ENCODE measurements at regions not wholly inside any gene's neighbourhood (a gene's known extent, or its start where the extent isn't known, plus 50 kb on each side); places are given as distances from the start of the nearest gene placed in this dataset.
A peak's percentile ranks its signal among the peaks of the same experiment; 100 is the strongest.
"Not testable (repeated sequence)": the region's sequence is repeated elsewhere in the genome, so short reads cannot be mapped to it uniquely, and the experiment has no call there.

- no peak for DNase-seq
These were observed 172.8 kb downstream of the VAPA start for GRCh38 chr18:10086458-10087210.

DNA sequence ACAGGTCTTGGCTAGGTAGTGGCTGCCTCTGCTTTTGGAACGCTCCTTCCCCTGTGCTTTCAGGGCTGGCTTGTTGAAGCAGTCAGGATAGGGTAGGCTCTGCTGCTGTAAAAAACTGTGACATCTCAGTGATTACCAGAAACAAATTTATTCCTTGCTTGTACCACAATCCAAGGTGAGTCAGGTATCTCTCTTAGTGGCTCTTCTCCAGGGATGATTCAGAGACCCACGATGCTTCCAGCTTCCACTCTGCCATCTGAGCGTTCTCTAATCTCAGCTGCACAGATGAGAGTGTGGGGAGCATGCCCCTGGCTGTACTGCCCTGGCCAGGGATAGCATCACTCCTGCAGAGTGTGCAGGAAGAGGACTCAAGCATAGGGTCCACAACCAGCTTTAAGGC lies 174.9 kb downstream of the VAPA start:
- no peak for DNase-seq

DNA sequence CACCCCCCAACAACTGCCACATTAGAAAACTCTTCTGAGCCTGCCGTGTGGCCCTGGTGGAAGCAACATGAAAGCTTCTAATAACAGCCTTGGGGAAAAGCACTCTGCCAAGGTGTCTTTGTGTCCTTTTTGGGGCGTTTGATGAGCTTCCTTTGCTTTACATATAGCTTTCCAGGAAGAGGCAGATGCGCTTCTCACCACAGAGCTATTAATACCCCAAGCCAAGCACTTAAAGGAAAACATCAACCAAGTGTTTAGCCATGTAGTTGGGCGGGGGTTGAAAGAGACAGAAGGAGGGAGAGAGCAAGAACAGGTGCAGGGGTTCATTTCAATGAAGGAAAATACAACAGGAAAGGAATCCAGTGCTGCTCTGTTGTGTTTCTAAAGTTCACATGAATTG lies 176.1 kb downstream of the VAPA start:
- DNase-seq, result no peak

DNA sequence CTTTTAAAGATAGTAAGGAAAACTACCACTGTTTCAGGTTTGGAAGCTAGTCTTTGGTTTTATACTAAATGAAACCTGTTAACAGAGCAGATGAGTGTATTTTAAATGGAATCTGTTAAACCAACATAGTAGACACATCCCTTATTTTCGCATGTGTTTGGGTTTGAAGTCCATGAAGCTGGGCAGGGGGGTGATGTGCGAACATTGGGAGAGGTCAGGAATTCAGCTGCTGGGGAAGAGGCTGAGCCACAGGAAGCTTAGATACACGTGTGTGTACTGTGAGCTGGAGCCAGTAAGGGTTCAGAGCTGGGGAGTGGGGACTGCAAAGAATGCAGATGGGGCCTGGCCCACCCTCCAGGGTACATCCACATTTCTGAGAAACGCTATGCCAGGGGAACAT lies 176.9 kb downstream of the VAPA start:
- DNase-seq, result no peak

- DNase-seq, result no peak
These were observed 179.6 kb downstream of the VAPA start for GRCh38 chr18:10093445-10093844.

GRCh38 chr18:10094154-10094553 lies 180.3 kb downstream of the VAPA start:
- DNase-seq, result no peak

DNA sequence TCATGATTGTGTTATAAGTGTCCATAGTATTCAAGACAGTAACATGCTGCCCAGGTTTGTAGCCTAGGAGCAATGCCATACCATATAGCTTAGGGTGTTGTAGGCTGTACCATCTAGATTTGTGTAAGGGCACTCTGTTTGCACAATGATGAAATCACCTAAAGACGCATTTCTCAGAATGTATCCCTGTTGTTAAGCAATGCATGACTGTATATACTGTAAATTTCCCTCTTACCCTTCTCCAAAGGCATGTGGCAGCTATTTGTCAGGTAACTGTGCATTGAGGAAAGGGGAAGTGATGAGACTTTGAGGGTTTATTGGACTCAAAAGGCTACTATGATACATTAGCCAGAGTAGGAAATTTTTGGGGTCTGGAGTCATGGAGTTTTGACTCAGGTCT lies 180.8 kb downstream of the VAPA start:
- no peak for DNase-seq

- DNase-seq, result no peak
These were observed 181.5 kb downstream of the VAPA start for GRCh38 chr18:10095356-10095755.

DNA sequence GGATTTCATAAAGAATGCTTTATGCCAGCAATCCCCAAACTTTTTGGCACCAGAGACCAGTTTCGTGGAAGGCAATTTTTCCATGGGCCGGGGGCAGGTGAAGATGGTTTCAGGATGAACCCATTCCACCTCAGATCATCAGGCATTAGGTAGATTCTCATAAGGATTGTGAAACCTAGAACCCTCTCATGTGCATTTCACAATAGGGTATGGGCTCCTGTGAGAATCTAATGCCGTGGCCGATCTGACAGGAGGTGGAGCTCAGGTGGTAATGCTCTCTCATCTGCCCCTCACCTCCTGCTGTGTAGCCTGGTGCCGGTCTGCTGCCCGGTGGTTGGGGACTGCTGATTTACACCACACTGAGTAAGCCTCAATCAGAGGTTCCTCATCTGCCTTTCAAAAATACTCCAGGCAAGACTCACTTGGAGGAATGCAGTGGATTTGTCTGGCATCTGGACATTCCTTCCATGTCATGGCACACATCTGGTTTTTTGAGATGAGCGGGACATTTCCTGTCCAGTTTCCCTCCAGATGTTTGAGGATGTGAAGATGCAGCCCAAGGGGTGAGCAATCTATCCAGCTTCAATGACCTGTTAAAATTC lies 185.8 kb downstream of the VAPA start:
- no peak for DNase-seq

- no peak for DNase-seq
These were observed 186.4 kb downstream of the VAPA start for GRCh38 chr18:10100196-10100595.

DNA sequence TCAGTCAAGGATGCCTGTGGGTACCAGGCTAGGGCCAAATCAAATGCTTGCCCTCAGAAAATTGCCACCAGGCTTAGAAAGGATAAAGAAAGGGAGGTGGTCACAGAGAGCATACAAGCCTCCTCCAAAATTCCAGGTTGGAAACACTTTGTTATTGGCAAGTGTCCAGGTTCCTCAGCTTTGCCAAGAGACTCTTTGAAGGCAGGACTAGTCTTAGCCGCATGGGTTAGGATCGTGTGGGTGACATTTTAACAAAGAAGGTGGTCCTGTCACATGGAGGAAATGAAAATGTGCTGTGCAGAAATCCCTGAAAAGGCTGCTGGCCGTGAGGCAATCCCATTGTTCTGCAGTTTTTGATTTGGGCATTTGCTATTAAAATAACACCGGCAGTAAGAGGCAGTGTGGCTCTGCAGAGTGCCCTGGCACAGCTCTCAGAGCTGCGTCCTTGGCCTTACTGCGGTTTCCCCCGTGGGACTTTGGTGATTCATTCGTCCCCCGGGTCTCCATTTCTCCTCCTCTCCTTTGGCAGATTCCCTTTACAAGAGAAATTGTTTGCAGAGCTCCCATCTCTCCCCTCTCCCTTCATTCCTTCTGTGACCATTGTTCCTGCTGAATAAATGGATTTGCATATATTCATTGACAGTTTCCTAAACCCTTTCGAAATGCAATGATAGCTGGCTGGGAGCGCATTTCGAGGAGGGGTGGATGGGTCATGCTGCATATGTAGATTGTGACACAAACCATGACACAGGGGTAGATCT lies 187.3 kb downstream of the VAPA start:
- peak; percentile 40 for DNase-seq

DNA sequence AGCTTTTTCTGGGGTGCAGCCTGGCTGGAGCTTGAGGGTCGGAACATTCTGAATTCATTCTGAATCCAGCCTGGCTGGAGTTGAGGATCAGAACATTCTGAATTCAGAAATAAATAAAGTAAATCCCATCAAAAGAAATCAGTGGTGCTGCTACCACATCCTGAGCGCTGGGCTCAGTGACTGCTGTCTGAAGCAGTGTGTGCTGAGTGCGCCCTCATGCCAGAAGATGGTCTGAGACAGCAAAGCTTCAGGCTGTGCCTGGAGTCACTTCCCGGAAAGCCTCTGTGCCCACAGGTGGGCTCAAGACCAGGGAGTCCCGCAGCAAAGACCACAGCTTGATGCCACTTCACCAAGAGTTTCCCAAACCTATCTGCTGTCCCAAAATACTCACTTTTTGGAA lies 187.9 kb downstream of the VAPA start:
- DNase-seq, result no peak

- not testable (repeated sequence) for DNase-seq
These were observed 191.3 kb downstream of the VAPA start for GRCh38 chr18:10105118-10105517.

GRCh38 chr18:10111191-10111590 lies 197.4 kb downstream of the VAPA start:
- no peak for DNase-seq

DNA sequence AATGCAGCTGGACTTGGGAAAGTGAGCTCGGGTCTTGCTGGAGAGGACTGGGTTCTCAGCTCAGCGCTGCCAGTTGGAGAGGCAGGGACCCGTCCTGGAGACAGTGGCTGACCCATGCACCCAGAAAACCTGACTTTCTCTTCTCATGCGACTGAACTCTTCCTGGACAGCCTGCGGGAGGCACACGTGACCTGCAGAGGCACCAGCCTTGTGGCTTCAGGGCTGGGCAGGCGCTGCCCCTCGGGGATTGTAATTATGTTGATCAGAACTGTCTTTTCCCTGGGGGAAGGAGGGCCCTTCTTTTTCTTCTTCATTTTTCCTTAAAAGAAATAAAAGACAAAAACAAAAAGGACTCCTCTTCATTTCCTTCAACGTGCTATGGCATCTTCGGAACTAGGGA lies 198.1 kb downstream of the VAPA start:
- DNase-seq, result no peak

- DNase-seq, result no peak
These were observed 199.6 kb downstream of the VAPA start for GRCh38 chr18:10113121-10114022.

DNA sequence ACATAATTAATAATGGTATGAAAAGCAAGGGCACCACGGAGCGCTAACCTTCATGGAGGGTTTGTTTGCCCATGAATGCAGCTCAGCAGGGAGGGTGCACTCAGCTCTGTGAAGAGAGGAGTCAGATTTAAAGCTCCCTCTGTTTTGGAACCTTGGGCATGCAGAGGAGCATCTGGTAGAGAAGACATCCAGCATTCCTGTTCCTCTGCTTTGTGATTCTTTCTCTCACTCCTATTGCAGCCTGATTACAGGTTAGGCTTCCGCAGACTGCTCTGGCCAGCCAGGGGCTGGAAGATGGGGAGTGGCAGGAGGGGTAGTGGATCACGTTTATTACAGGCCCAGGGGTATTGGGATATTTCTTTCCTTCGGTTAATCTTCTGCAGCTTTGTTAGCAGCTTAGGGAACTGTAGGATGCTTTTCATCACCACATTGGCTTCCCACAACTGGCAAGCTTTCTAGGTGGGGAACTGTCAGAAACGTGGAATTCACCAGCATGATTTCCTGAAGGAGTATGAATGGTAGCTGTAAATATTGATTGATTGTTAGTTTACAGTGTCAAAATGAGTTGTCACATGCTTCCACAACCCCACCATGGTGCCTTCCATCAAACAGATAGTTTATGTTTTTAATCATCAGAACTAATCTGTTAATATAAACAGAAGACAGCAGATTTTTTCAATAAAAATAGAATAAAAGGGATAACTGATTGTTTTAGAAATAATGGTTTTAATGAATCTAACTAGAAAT lies 201.1 kb downstream of the VAPA start:
- DNase-seq, result no peak

- DNase-seq, result no peak
These were observed 202.8 kb downstream of the VAPA start for GRCh38 chr18:10116574-10116973.

- no peak for DNase-seq
These were observed 205.7 kb downstream of the VAPA start for GRCh38 chr18:10119528-10119927.

- peak; percentile 60 for DNase-seq
These were observed 206.2 kb downstream of the VAPA start for GRCh38 chr18:10119991-10120390.

GRCh38 chr18:10120622-10121021 lies 206.8 kb downstream of the VAPA start:
- DNase-seq, result no peak

- no peak for DNase-seq
These were observed 207.2 kb downstream of the VAPA start for GRCh38 chr18:10121028-10121427.
